ENCODE measurements at regions not wholly inside any gene's neighbourhood (a gene's known extent, or its start where the extent isn't known, plus 50 kb on each side); places are given as distances from the start of the nearest gene placed in this dataset.

DNA sequence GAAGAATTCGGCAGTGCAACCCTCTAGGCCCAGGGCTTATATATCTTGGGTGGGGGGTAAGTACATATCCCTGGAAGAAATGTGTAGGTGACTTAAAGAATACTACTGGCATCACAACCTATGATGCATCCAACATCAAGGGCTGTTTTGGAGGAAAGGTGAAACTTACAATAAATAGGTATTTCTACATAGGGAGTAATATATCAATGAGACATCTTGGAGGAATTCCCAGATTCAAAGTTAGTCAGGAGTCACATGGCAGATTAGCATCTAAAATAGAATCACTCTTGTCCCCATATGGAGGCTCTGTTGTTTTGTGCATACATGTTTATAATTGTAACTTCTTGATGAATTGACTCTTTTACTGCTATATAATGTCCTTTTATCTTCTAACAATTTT, 375.5 kb downstream of the PAX1 start:
- Histone ChIP-seq H3K4me3 (no peak overlapping the region), H3K27ac (no peak overlapping the region), H3K36me3 (no peaks in the 10 kb centered on the region), H3K27me3 (no peaks in the 10 kb centered on the region), H3K9me3 (no peaks in the 10 kb centered on the region), H3K4me1 (no peaks in the 10 kb centered on the region)
- intact Hi-C loops (cut with DNase I; ENCODE audit: low total_unique reads), result no loop called here
- DNase-seq, result no peak
- TF ChIP-seq POLR2A (IDR thresholded peaks at IDR 0.05), result no peak
- TF ChIP-seq, protein P1, sequence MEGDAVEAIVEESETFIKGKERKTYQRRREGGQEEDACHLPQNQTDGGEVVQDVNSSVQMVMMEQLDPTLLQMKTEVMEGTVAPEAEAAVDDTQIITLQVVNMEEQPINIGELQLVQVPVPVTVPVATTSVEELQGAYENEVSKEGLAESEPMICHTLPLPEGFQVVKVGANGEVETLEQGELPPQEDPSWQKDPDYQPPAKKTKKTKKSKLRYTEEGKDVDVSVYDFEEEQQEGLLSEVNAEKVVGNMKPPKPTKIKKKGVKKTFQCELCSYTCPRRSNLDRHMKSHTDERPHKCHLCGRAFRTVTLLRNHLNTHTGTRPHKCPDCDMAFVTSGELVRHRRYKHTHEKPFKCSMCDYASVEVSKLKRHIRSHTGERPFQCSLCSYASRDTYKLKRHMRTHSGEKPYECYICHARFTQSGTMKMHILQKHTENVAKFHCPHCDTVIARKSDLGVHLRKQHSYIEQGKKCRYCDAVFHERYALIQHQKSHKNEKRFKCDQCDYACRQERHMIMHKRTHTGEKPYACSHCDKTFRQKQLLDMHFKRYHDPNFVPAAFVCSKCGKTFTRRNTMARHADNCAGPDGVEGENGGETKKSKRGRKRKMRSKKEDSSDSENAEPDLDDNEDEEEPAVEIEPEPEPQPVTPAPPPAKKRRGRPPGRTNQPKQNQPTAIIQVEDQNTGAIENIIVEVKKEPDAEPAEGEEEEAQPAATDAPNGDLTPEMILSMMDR (IDR thresholded peaks at IDR 0.05), result no peak

DNA sequence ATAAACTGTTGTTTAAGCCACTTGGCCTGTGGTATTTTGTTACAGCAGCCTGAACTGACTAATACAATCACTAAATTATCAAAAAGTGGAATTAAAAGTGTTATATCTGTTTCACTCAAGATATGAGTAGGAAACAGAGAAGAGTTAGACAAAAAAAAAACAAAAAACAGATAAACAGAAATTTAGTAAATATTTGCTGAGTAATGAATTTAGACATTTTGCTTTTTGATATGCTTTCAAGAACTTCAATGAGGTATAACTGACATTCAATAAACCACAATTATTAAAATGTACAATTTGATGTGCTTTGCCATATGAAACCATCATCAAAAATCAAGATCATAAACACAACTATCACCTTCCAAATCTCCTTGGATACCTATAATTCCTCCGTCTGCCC, 369.2 kb downstream of the PAX1 start:
- DNase-seq, result no peak
- TF ChIP-seq, protein P1 (IDR thresholded peaks at IDR 0.05), result no peak
- TF ChIP-seq POLR2A (IDR thresholded peaks at IDR 0.05), result no peak
- intact Hi-C loops (cut with DNase I; ENCODE audit: low total_unique reads), result no loop called here

DNA sequence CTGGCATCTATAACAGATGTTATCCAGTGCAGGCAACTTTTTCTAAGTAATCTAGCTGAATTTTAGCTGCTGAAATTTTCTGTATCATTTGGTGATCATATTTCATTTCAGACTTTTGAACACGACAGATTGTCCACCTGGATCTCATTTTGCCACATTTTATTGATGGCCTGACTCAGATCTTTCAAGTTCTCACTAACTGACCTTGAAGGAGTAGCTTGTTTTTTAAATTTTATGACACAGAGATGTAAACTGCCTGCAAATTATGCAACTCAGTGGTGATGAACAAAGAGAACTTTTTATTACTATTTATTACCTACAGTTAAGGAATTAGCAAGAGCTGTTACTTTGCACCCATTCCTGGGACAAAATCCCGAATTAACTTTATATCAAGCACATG, 366.4 kb downstream of the PAX1 start:
- intact Hi-C loops (cut with DNase I; ENCODE audit: low total_unique reads), result no loop called here
- Histone ChIP-seq H3K4me3 (no peak overlapping the region), H3K27me3 (no peaks in the 10 kb centered on the region), H3K4me1 (peaks cover 0 to 7% of the 10 kb centered on the region in 2 donors), H3K36me3 (no peaks in the 10 kb centered on the region), H3K9me3 (peaks cover 0 to 3% of the 10 kb centered on the region in 2 donors), H3K27ac (no peak overlapping the region)
- DNase-seq, result no peak
- TF ChIP-seq POLR2A (IDR thresholded peaks at IDR 0.05), result no peak
- TF ChIP-seq, protein P1 (IDR thresholded peaks at IDR 0.05), result no peak

More for the DNA sequence above, 369.2 kb downstream of the PAX1 start:
- no peaks in the 10 kb centered on the region for H3K27me3 ChIP-seq
- no peaks in the 10 kb centered on the region for H3K36me3 ChIP-seq
- H3K27ac ChIP-seq, result no peak overlapping the region
- no peak overlapping the region for H3K4me3 ChIP-seq
- peaks cover 0 to 3% of the 10 kb centered on the region in 2 donors for H3K9me3 ChIP-seq
- peaks cover 0 to 7% of the 10 kb centered on the region in 2 donors for H3K4me1 ChIP-seq

DNA sequence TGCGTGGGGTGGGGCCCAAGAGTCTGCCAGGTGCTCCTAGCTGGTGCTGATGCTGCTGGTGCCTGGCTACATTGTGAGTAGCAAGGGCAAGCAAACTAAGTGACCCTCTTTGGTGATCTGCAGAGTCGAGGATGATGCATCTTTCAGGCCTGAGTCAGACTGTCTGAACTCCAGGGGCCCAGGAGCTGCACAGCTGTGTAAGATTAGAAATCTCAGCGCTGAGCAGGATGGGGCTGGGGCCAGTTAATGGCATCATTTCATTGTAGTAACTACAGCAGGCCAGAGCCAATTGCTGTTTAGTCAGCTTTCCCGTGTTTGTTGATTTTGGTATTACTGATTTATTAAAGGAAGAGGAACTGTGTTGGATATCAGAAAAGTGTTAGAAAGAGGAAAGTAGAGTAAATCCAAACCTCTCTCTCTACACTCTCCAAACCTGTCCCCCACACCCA, 365.2 kb downstream of the PAX1 start:
- H3K4me3 ChIP-seq, result no peak overlapping the region
- H3K4me1 ChIP-seq, result peaks cover 0 to 7% of the 10 kb centered on the region in 2 donors
- no peaks in the 10 kb centered on the region for H3K36me3 ChIP-seq
- peaks cover 0 to 3% of the 10 kb centered on the region in 2 donors for H3K9me3 ChIP-seq
- H3K27me3 ChIP-seq, result no peaks in the 10 kb centered on the region
- no peak for TF ChIP-seq POLR2A (IDR thresholded peaks at IDR 0.05)
- TF ChIP-seq, protein P1 (IDR thresholded peaks at IDR 0.05), result no peak
- H3K27ac ChIP-seq, result no peak overlapping the region
- peak; percentile 29 to 35 for DNase-seq
- intact Hi-C loops (cut with DNase I; ENCODE audit: low total_unique reads), result no loop called here

DNA sequence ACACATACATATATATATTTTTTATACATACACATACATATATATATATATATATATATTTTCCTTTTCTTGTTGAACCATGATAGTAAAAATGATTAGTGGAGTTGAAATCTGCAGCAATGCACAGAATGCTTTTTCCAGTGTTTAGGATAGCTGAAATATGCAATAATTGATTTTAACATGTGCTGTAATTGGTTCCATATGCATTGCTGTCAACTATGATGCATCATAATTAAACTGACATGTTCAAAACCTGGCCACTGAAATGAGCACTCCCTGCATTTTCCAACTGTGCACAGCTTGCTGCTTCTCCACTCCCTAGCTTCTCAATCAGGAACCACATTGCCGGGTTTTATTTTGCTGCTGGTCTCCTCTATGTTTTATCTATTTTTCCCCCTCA, 358.3 kb downstream of the PAX1 start:
- no peak for DNase-seq
- intact Hi-C loops (cut with DNase I; ENCODE audit: low total_unique reads), result no loop called here
- Histone ChIP-seq H3K4me1 (no peaks in the 10 kb centered on the region), H3K4me3 (no peak overlapping the region), H3K9me3 (no peaks in the 10 kb centered on the region), H3K27me3 (no peaks in the 10 kb centered on the region), H3K27ac (no peak overlapping the region), H3K36me3 (no peaks in the 10 kb centered on the region)
- TF ChIP-seq, protein P1 (IDR thresholded peaks at IDR 0.05), result no peak
- TF ChIP-seq POLR2A (IDR thresholded peaks at IDR 0.05), result no peak
